ENCODE measurements at regions not wholly inside any gene's neighbourhood (a gene's known extent, or its start where the extent isn't known, plus 50 kb on each side); places are given as distances from the start of the nearest gene placed in this dataset.

DNA sequence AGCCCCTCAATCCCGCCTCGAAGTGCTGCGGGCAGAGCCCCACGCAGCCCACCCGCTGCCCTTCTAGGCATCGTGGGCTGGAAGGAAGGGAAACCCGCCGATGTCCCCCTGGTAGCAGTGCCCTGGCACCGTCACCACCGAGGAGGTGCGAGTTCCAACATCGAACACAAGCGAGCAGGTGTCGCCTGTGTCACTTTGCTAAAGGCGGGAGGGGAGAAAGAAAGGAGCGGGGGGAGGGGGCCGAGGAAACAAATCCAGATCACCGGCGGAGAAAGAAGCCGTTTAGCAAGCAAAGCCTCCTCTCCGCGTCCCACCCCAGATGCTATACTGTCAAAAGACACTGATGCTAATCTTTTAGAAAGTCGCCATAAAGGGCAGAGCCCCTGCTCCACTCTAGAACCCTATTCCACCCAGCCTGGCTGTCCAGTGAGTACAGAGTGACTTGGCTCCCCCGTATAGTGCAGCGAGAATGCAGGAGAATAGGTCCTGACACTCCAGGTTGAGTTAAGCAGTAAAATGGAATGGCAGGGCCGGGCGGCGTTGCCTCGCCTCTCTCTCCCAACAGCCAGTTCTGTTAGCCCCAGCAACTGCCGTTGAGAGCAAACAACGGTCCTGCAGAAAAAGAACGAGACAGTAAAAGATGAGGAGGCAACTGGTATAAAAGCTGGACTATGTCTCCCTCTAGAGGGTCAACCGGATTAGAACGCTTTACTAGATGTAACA, 67.9 kb upstream of the USP15 start:
- TF ChIP-seq POLR2A (IDR thresholded peaks at IDR 0.05; ENCODE audit: low read depth, low read length): no peak
- no peak for TF ChIP-seq TAF1 (IDR thresholded peaks at IDR 0.05; ENCODE audit: low read depth, low read length)
